CD4-positive, alpha-beta T cell treated with Interleukin-17A for 4 hours (primary cell): ENCODE measurements at regions not wholly inside any gene's neighbourhood (a gene's known extent, or its start where the extent isn't known, plus 50 kb on each side); places are given as distances from the start of the nearest gene placed in this dataset.

Experiments used
- DNase-seq: peaks from one replicate; pipeline ENCODE4 v3.0.0-alpha.2; 2020; ENCODE audit warnings: mixed read lengths

DNA sequence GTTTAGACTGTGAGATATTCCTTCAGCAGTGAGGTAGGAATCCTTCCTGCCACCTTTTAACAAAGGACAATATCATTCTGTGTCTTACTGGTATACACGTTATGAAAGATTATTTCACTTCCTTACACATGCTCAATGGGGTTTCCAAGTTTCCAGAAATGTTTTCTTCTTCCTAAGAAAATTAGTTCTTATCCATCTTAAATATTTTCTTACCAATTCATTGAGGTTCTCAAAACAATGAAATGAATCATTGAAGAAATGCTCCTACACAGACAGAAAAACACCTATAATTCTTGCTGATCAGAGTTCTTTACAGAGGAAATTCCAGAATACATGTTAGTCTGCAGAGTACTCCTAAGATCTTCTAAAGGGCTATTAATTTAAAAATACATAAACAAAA is 51.4 kb upstream of the SEC61G start:
- DNase-seq: no peak

DNA sequence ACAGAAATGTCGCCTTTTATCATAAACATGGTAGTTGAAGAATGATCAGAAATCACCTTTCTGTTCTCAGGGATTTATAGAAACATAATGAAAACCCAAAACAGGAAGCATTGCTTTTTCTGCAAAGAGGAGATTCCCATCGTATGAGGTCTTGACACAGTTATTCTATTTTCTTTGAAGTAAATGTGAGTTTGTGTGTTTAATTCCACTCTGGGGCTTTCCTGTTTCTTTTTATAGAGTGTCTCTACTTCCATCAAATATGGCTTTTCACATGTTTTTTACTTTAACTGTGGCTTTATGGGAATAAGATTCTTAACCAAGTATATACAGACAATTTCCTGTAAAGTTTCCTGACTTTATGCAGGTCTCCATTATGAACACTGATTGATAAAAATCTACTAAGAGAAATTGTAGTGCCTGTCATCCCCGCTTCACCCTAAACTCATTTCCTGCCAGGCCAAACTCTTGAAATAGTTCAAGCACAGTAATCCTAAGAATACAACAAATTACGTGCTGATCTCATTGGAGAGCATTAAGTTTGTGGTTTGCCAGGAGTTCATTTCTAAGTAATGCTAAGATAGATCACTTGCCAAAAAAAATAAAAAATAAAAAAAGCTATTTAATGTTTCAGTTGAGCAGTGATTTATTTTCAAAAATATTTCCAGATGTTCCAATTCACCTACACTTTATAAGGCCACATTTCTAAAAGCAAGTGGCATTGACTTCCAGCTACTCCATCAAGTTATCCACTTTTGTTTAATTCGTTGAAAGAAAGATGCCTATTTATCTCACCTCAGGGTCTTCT is 52.2 kb upstream of the SEC61G start:
- DNase-seq: no peak

DNA sequence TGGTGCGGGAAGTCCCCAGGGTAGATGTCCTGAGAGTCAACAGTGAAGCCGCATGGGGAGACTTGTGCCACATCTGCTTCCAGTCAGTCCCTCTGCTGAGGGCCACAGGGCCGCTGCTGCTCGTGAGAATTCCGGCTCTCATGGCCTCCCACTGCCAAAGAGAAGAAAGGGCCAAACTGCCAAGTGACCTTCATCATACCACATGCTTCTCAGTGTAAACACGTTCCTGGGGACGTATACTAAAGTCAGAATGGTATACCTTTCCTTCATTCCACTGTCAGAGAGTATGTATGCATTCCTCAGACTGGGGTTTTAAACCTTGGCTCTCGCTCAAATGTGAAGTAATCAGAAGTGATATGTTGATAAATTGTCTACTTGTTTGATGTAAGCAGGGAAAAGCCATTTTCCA is 52.8 kb upstream of the SEC61G start:
- DNase-seq: no peak

DNA sequence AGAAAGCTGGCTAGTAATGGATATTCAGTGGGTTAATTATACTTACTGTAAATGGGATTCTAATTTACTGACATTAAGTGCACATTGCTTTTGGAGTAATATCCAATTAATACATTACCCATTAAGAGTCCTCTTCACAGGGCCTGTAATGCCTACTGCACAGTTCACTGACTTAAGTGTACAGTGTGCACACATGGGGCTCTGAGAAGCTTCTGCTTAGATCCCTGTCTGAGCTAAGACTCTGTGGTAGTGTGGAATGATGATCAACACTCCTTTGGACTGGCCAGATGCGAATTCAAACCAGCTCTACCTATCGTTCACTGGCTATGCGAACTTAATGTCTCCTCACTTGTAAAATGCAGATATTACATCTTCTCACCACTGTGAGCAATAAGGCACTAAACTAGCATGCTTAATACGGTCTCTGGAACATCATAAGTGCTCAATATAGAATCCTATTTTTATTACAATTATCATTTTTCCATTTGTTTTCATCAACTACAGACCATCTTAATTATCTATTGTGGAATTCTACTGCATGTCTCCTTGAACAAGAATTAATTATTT is 53.8 kb upstream of the SEC61G start:
- DNase-seq: no peak

DNA sequence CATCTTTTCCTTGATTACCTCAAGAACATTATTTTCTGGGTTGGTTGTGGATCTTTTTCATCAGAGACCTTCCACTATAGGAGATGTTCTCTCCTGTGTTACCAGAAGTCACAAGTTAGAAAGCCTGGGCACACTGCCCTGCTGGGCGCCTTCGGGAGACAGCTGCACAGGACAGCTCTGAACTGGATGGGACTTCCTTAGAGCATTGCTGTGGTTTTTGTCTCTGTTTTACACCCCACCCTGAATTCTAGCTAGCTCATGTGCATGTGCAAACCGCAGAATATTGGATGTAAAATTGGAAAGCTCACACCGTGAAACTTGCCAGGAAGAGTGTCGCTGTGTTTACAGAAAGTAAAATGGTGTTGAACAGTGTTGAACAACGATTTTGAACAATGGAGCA is 54.4 kb upstream of the SEC61G start:
- DNase-seq: no peak

DNA sequence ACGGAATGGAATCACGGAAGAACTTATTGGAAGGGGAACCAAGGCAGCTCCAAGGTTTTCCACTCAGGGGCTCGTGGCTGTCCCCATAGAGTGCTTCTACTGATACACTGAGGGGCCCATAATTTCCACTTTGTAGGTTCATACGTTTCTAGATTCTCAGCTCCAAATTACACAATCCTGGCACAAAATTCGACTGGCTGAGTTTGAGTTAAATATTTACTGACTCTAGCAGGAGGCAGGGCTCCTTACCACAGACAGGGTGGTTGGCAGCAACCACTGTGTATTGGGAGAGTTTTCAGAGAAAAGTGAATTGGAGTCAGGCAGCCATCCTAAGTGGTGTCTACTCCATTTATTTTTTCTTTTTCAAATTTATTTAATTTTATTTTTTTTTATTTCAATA is 55.4 kb upstream of the SEC61G start:
- DNase-seq: no peak

DNA sequence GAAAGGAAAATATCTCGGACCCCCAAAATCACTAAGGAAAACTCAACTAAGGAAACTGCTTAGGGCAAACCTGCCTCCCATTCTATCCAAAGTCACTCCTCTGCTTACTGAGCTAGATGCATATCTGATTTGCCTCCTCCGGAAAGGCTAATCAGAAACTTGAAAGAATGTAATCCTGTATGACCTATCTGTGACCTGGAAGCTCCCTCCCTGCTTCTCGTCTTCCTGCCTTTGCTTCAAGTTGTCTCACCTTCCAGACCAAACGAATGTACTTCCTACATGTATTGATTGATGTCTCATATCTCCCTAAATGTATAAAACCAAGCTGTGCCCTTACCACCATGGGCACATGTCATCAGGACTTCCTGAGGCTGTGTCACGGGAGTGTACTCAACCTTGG is 58.1 kb upstream of the SEC61G start:
- DNase-seq: no peak

DNA sequence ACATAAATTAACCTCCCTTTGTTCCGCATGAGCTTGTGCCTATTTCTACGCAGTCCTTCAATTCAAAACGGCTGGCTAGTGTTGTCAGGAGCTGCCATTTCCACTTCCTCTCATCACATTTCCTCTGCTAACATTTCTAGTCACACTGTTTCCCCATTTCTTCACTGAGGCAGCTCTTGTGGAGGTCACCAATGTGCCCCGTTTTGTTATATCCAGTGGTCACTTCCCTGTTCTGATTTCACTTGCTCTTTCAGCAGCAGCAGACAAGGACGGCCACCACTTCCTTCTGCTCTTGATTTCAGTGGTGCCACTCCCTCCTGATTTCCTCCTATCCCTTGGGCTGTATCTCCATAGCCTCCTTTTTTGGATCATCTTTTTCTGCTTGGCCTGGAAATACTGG is 64.8 kb upstream of the SEC61G start:
- DNase-seq: no peak

DNA sequence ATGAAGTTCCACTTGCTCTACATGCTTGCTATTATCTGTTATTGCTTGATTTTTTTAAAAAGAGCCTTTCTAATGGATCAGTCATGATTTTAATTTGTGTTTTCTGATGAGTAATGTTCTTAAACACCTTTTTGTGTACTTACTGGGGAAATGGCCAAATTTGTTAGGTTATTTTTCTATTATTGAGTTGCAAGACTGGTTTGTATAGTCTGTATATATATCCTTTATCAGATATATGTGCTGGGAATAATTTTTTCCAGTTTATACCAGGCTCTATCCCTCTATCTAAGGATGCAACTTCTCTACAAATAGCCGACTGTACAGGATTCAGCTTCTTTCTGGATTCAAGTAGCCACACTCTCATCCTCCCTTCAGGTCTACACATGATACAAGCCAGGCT is 65.6 kb upstream of the SEC61G start:
- no peak for DNase-seq

DNA sequence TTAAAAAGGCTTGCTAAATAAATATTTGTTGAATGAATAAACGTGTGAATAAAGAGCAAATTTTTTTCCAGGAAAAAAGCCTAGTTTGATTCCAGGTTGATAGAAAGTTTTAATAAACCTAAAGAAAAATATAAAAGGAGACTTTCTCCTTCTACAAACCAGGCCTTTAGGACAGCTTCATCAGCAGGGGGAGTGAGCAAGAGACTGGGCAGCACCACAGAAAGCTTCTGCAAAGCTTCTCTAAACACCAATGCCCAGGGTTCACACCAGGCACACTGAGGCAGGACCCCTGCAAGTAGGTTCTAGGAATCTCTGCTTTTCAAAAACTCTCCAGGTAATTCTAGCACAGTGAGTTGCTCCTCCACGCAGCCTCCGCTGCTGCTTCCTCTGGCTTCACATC is 66.4 kb upstream of the SEC61G start:
- no peak for DNase-seq

DNA sequence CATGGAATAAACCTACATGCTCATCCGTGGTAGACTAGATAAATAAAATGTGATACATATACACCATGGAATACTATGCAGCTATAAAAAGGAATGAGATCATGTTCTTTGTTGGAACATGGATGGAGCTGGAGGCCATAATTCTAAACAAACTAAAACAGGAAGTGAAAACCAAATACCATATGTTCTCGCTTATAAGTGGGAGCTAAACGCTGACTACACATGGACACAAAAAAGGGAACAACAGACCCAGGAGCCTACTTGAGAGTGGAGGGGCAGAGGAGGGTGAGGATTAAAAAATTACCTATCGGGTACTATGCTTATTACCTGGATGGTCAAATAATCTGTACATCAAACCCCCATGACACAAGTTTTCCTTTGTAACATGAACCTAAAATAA is 68.7 kb upstream of the SEC61G start:
- DNase-seq: no peak

DNA sequence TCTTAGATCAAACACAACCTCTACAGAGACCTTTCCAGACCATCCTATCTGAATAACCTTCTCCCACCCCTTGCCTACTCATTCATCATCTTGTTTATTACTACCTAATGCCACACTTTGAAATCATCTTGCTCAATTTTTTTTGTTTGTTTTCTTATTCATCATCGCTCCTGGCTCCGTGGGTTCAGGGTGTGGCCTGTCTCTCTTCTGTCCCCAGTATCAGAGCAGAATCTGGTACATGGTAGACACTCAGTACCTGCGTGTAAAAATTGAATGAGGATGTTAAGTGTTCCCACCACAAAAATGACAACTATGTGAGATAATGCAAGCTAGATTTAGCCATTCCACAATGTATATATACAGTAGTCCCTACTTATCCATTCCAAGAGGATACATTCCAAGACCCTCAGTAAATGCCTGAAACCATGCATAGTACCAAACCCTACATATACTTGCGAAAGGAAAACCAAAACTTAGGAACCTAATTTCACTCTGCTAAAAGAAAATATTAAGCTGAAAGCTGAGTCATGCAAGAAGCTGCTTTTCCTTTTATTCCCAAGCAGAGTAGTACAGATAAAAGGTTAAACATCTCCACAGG is 72.1 kb upstream of the SEC61G start:
- no peak for DNase-seq

DNA sequence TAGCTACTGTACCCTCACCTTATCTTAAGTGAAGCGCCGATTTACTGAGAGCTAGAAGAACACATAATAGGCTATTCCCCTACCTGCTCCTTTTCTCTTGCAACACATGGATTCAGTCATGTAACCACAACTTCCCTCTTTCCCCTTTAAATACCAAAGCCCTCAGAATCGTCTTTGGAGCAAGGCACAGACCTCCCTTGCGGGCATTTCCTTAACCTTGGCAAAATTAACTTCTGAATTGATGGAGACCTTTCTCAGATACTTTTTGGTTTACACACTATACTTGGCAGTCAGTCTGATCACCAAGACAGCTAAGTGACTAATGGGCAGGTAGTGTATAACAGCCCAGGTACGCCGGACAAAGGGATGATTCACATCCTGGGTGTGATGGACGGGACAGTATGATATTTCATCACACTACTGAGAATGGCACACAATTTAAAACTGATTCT is 72.7 kb upstream of the SEC61G start:
- no peak for DNase-seq

DNA sequence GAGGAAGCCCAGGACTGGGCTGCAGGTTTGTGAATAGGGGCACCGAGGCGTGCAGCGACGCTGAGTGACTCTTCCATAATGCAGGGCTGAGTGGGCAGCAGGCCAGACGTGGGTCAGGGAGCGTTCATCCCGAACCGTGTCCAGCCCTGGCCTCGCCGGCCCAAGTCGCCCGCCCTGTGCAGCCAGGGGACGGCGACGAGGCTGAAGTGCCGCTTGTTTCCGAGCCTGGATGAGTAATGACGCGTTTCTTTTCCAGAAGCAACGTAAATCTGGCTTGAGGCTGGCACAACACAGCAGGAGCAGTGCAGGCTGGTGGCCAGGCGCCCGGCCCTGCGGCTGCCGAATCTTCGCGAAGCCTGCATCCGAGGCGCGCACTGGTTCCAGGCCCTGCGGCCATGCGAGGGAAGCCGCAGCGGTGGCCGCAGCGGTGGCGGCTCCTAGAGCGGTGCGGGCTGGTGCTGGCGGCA is 74.0 kb upstream of the SEC61G start:
- no peak for DNase-seq

DNA sequence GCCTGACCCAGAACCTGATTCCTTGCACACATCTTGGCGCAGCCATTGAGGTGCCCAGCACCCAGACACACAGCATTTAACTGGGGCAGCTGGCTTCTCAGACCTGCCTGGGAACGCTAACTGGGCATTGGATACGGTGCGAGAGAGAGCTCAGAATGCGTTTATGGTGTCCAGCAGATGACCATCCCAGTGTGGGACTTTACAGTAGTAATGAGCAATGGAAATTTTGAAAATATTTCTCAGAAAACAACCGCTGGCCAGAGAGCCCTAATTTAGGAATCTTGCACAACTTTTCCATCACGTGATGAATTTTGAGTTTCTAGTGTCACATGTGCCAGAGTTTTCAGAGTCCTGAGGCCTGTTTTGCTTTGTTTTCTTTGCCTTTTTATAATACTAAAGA is 78.2 kb upstream of the SEC61G start:
- DNase-seq: no peak

DNA sequence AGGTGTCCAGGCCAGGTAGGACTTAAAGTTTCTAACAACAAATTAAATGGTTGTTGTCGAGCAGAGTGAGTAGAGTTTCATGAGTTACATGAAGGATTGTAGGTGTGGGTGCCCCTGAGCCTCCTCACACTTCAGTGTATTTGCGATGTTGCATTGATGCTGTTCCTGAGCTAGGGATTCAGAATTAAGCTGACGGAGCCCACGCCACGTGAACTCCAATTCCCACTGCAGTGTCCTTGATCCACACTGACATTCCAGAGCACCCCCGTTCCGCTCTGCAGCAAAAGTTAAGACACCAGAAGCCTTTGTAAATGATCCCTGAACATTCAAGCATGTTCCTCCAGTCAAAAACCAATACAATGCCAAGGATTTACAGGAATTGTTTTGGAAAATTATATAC is 78.8 kb upstream of the SEC61G start:
- DNase-seq: no peak

DNA sequence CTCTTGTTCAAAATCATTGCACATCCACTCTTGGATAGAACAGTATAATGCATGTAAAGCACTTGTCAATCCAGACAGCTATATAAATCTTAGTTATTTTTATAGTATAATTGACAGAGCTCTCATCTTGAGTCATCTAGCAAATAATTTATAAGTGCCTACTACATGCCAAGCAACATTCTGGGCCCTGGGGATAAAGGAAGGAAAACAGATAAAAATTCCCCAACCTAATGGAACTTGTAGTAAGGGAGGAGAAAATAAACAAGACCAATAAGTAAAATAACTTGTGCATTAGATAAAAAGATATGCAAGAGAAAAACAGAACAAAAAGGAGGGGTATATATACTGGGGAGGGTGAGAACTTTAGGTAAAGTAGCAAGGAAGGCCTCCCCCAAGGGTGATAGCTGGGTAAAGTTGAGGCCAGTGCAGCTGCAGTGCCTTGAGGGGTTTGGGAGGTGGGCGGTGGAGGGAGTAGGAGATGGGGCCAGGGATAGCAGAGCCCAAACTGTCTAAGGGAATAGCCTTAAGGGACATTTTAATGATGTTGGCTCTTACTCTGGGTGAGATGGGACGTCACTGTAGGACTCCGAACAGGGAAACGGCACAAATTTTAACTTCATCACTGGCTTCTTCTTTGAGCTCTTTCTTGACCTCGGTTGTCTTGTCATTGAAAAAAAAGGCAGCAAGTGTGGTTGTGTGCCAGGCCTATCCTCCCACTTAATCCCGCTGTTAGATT is 79.3 kb upstream of the SEC61G start:
- DNase-seq: no peak

DNA sequence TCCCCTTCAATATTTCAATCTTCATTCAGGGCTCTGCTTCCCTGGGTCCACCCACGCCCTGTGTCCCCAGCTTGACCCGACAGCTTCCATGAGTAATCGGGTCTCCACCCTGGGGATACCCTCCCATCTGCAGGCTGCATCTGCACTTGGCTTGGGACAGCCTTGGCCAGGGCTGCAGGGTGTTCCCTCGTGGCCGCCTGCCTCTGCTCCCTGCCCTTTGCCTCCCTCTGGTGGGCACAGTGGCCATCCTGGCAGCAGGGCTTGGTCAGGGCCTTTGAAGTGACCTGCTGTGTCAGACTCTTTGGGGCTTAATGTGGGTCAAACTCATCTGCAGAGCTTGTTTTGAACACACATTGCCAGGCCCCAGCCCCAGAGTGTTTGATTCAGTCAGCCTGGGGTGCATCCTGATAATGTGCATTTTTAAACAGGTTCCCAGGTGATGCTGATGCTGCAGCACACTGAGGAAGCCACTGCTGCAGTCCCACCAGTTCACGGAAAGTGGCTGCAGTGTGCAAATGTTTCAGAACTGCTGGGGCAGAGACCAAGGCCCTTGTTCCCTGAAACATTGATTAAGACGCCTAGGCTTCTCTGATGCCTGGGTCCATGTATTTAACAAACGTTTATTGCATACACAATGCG is 80.7 kb upstream of the SEC61G start:
- DNase-seq: no peak

DNA sequence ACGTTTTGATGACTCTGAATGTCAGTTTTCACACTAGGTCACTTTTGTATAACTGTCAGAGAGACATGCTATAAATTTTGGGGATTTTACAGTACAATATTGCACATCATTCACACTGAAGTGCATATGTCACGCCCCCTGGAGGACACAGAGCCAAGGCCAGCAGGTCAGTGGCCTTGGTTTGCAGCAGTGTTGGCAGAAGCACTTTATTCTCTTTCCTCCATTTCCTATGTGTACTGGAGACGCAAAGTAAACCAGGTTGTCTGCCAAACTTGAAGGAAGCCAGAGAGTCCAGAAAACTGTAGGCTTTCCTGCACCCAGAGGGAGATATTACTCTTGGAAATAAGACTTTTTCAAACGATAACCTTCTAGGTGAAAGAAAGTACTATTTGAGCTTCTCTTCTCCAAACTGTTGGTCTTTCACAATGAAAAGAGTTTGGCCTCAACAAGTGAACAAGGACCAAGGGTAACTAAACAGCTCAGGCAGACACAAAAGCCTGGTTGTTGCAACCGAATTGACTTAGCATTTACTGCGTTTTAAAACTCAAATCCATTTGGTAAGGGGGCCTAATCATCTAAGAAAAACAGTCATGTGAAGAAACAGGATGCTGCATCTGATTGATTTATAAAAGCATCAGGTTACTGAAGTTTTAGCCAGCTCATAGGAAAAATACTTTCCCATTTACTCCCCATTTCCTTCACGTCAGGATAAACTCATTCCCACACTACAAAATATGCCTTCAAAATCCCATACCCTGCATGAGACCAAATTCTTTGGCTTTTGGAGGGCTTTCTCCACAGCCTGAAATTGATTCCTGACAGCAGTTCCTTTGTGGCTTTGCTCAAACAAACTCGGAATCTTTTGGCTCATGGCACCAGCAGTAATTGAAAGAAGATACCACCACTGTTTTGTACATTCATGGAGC is 83.0 kb upstream of the SEC61G start:
- DNase-seq: no peak

DNA sequence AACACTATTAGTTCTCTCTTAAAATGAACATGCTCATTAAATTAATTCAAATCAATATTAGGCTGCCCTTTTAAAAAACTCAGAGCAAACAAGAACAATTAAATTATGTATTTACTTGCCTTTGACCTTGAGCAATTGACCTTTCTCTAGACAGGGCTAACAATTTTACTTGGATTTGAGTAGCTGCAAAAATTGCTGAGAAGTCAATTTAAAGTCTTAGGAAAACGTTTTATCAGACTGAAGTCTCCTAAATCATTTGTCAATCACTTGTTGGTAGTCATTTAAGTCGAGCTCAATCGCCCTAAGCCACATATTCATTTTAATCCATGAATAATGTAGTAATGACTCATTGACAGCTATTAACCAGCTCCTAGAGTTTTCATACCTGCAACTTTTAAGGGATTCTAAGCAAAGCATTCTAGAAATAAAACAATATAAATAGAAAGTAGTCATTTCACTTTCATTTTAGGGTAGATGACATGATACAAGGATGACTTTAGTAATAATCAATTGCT is 84.9 kb upstream of the SEC61G start:
- no peak for DNase-seq

DNA sequence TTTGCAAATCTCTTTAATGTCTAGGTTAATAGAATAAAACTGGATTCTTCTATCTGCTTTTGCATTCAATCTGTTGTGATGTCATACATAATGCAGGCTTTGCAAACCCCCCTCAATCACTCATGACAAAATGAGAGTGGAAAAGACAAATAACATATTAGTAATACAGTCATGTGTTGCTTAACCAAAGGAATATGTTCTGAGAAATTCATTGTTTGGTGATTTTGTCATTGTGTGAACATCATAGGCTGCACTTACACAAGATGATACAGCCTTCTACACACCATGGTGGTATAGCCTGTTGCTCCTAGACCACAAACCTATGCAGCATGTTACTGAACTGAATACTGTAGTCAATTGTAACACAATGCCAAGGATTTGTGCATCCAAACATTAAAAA is 87.3 kb upstream of the SEC61G start:
- no peak for DNase-seq

DNA sequence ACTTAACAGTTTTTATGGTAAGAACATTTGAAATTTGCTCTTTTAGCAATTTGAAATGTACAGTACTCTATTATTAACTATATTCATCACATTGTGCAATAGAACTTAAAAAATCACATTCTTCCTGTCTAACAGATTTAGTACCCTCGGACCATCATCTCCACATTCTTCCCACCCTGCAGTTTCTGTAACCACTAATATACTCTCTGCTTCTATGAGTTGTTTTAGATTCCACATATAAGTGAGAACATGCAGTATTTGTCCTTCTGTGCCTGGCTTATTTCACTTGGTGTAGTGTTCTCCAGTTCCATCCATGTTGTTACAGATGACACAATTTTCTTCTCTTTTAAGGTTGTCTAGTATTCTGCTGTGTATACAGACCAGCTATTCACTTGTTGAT is 88.9 kb upstream of the SEC61G start:
- DNase-seq: no peak
